Daoy (cell line): ENCODE measurements at regions not wholly inside any gene's neighbourhood (a gene's known extent, or its start where the extent isn't known, plus 50 kb on each side); places are given as distances from the start of the nearest gene placed in this dataset.

Source experiments
- DNase-seq: peaks from one replicate; pipeline ENCODE4 v3.0.0-alpha.2; 2015; ENCODE audit warnings: low read depth

DNA sequence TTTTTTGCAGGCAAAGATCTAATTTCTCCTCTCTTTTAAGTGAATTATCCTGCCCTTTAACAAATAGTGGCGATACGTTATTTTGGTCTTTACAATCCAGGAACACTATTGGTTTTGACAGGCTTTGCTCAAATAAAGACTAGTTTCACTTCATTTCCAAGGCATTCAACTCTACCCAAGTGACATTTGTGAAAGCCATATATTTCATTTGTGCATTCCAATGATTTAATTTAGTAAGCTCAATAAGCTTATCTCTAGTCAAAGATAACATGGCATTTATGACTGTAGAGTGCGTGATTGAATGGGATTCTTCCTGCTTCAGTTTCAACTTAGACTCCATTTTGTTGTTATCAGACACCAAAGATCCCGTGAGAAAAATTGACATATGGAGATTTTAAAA, 959.8 kb downstream of the ADGRL3 start:
- no peak for DNase-seq

- no peak for DNase-seq
Observed at GRCh38 chr4:62159306-62159705, 959.2 kb downstream of the ADGRL3 start.

GRCh38 chr4:62156205-62156604, 956.1 kb downstream of the ADGRL3 start:
- no peak for DNase-seq

DNA sequence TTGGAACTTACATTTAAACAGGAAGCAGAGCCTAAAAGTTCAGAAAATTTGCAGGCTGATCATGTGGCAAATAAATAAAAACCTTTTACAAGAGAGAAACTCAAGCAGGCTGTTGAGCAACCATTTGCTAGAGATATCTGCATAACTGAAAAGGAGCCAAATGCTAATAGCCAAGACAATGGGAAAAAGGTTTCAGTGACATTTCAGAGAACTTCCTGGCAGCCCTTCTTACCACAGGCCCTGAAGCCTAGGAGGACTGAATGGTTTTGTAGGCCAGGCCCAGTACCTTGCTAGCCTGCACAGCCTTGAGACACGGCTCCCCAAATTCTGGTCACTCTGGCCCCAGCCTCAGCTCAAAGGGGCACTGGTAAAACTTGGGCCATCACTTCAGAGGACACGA, 945.1 kb downstream of the ADGRL3 start:
- DNase-seq: no peak

GRCh38 chr4:62144431-62144830, 944.3 kb downstream of the ADGRL3 start:
- DNase-seq: no peak

DNA sequence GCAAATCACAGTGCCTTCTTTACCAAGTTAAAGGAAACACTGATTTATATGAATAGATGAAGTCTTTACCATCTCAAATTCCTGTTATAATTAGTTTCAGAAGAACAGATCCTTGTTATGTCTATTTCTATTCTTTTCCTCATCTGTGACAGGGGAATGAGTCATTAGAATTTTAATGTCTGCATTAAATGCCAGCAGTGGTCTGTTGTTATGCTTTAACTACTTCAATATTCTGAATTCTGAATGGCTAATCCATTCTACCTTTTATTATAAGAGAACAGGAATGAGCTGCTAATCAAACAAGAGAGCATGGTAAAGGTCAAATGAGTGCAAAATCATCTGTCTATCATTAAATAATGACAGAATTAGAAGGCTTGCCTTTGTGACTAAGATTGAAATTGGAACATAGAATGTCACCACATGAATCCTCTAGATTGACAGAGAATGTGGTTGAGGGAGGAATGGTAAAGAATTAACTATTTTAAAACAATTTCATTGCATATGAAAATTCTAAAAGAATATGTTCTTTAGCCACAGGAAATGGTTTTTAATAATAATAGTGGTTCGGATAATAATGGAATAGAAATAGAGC, 935.5 kb downstream of the ADGRL3 start:
- no peak for DNase-seq

GRCh38 chr4:62133977-62134376, 933.9 kb downstream of the ADGRL3 start:
- DNase-seq: no peak

GRCh38 chr4:62133101-62133897, 933.2 kb downstream of the ADGRL3 start:
- DNase-seq: no peak

- no peak for DNase-seq
Observed at GRCh38 chr4:62131049-62131448, 930.9 kb downstream of the ADGRL3 start.

DNA sequence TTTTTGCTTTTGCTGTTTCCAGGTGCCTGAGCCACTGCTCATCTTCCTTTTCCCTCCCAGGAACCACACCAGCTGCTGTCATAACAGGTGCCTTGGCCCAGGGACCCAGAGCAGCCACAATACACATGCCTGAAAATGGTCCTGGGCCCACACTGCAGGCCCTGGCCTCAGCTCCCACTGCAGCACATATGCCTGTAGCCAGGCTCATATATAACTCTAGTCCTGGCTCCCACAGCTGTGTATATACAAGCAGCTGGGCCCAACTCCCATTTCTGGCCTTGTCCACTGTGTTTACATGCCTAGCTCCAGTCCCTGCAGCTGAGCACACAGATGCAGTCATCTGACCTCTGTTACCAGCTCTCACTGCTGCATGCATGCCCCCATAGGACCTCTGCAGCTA, 930.5 kb downstream of the ADGRL3 start:
- no peak for DNase-seq

GRCh38 chr4:62130230-62130629, 930.1 kb downstream of the ADGRL3 start:
- no peak for DNase-seq
